Superior temporal gyrus (tissue), 1 donor: ENCODE measurements at regions not wholly inside any gene's neighbourhood (a gene's known extent, or its start where the extent isn't known, plus 50 kb on each side); places are given as distances from the start of the nearest gene placed in this dataset.

Experiments used
- DNase-seq: peaks from one replicate; pipeline ENCODE4 v3.0.0-alpha.2; 2016; ENCODE audit errors: extremely low spot score

- DNase-seq: no peak
Measured at GRCh38 chr7:17168416-17168815, 130.0 kb upstream of the AHR start.

DNA sequence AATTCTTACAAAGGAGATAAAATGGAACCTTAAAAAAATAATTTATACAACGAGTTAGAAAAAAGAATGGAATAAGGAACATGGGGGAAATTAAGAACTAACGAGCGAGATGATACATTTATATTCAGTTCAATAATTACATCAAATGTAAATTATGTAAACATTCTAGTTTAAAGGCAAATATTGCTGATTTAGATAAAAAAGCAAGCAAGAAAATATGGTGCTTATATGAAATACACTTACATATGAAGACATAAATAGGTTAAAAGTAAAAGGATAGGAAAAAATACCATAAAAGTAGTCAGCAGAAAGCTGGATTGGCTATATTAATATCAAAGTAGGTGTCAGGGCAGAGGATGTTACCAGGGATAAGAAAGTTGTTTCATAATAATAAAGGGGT is 127.0 kb upstream of the AHR start:
- DNase-seq: no peak

DNA sequence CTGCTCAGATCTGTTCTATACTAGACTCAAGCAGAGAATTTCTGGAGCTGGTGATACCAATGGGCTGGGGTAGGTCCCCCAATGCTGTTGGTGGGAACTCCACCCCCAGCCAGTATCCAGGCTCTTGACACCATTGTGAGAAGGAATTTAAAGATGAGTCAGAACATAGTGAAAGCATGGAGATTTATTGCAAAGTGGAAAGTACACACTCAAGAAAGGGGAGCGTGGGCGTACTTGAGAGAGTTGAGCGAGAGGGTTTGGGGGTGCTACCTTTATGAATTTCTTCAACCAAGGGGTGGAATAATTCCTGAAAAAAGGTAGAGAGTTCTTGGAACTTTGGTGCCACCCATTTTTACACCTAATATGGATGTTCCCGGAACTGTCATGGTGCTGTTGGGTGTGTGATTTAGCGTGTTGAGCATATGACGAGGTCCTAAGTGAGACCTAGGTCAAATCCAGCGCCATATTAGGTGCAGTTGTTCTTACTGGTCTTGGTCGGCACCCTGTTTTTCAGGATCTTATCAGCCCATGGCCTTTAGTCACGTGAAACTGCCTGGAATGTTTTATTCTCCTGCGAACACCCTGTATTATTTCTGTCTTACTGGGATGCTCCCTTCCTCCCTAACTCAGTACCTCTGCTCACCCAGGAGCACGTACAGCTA is 122.0 kb upstream of the AHR start:
- no peak for DNase-seq

DNA sequence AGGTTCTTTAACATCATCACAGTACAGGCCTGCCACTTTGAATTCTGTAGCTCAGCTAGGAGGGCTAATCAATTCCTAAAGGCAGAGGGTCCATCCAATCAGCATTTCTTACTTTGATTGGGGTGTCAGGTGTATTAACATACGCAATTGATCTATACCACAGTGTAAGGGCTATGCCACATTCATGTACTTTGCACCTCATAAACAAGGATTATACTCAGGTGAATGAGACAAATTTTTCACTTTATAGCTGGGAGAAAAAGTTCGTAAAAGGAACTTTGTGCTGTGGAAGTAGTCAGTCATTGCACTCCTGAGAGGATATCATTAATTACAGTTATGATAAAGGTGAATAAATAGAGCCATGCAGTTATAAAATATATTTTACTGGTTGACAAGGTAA is 119.9 kb upstream of the AHR start:
- DNase-seq: no peak

GRCh38 chr7:17181482-17181881 is 117.0 kb upstream of the AHR start:
- no peak for DNase-seq

DNA sequence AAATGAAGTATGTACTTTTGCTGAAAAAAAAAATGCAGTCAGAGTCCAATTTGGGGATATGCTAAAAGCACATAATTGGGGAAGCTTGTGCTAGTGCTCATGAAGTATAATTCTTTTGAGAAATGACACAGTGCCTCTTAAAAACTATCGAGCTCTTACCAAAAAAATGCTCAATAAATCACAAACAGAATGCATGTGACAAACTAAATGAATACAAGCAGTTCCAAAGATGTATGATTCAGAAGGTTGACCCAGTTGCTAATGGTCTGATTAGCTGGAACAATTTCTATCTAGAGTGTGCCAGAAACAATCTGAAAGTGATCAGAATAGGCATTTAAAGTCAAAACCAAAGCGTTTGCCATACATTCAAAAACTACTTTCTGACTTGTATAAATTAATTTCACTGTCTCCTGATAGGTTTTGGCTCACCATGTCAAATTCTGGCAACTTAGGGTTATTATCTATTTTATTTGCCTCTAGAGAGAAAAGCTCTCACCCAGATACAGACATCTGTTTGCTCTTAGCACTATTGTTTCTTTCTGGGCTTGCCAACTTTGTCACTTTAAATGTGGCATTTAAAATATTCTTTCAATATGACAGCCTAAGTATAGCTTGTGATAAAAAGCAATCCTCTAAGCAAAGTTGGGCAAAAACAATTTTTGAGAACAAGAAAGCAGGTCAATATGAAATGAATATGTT is 114.7 kb upstream of the AHR start:
- DNase-seq: peak; percentile 25

DNA sequence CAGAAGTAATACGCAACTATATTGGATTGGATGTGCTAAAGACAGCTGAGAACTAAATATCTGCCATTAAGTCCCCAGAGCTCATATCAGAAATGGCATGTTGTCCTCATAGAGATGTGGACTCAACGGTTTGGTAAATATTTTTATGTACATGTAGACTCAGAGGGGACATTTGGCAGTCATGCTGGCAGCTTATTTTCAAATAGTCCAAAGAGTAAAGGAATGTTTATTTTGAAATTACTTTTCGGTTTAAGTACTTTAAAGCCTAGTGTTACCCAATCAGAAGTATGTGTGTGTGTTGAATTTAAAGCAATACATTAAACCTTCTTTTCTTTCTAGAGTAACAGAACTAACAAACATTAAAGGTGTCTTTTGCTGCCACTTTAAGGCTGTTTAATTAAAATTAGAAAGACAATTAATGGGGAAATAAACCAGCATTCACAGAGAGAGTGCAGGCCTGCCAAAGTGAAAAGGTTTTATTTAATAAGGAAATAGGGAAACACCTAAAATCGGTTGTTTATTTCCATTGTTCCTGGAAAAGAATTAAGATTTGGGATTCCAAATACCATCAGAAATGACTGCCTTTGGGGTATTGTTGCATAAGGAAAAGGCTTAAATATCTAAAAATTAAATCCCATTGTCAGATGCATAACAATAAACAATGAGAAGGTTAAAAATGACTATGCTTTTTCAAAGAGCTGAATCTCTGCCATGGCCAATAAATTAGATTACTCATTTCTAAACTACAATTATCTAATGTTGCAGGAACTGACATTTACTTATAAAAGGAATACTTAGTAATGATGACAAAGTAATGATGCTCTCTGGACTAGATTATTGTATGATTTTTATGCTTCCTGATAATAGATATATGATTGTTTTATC is 113.4 kb upstream of the AHR start:
- DNase-seq: no peak

GRCh38 chr7:17185690-17186070 is 112.8 kb upstream of the AHR start:
- DNase-seq: no peak

GRCh38 chr7:17186745-17187530 is 111.5 kb upstream of the AHR start:
- no peak for DNase-seq

DNA sequence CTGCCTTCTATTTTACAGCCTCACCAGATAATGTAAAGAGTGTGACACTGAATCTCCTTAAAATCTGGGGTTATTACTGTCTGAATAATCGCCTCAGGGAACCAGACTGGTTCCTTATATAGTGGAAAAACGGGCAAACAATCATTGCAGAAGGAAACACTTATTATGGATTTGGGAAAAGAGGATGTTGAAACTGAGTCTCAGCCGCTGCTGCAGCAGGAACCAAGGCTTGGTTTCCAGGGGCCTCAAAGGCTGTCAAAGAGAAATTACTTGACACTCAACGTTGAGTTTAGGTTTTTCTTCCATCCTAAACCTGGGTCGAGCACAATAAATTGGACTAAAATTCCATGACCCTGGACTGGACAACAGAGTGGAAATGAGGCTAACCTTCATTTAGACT is 103.8 kb upstream of the AHR start:
- DNase-seq: no peak

GRCh38 chr7:17195576-17195975 is 102.9 kb upstream of the AHR start:
- no peak for DNase-seq

DNA sequence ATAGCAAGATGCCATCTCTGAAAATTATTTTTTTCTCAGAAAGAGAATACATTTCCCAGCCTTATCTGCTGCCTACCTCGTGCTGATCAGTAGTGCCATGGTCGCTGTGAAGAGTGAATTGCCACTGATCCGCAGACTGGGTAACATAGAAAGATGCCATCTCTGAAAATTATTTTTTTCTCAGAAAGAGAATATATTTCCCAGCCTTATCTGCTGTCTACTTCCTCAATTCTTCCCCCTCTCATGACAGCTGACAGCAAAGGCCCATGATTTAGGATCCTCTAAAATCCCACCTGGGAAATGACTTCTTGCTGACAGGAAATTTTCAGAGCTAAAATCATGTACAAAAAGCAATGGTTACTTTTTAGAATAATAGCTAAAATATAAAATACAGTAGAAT is 92.5 kb upstream of the AHR start:
- DNase-seq: no peak

GRCh38 chr7:17206349-17206905 is 92.0 kb upstream of the AHR start:
- DNase-seq: no peak

GRCh38 chr7:17207220-17207619 is 91.2 kb upstream of the AHR start:
- DNase-seq: no peak

DNA sequence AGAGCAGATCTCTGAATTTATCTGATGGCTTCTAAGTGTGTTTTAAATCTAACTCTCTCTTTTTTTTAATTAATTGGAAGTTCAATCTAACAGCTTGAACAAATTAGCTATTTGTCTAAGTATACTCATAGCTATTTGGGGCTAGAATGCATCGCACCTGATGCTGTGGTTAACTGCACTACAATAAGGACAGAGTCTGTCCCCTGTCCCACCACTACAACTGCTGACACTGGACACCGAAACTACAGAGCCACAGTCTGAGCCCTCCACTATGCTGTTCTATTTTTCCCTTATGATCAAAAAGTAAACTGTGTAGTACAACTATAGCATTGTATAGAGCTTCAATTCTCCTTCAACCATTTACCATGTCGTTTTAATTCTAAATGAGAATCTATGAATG is 89.4 kb upstream of the AHR start:
- no peak for DNase-seq

GRCh38 chr7:17211307-17211836 is 87.1 kb upstream of the AHR start:
- DNase-seq: no peak

- DNase-seq: no peak
Measured at GRCh38 chr7:17212188-17212587, 86.3 kb upstream of the AHR start.

DNA sequence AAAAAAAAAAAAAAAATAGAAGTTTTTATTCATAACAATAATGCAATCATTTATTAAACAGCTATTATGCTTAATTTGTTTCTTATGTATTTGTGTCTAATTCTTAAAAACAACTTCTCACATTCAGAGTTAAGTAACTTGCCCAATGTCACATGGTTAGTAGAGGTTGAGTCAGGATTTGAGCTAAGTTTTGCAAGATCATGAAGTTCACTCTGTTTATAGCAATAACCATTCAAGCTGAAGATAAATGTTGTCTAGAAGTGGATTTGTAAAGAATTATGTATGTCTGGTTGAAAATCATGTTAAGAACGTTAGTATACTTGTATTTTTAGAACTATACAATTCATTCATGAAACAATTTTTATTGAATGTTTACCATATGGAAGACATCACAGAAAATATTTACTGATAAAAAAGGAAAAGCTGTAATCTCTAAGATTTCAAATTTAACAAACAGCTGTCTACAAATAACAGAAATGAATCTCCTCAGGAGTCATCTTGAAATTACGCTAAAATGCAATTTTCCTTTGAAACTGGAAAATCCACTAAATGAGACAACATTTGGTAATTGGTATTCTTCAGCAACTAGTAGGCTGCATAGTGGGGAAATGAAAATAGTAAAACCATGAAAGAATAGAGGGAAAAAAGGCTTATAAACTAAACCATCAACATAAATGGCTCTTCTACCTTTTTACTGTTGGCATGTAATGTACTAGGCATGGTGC is 70.5 kb upstream of the AHR start:
- DNase-seq: no peak

GRCh38 chr7:17229228-17229627 is 69.2 kb upstream of the AHR start:
- no peak for DNase-seq

GRCh38 chr7:17230099-17230807 is 68.2 kb upstream of the AHR start:
- no peak for DNase-seq
